ENCODE measurements at regions not wholly inside any gene's neighbourhood (a gene's known extent, or its start where the extent isn't known, plus 50 kb on each side); places are given as distances from the start of the nearest gene placed in this dataset.

GRCh38 chr9:90309809-90310520, 332.7 kb downstream of the DIRAS2 start:
- TF ChIP-seq ZNF274 (IDR thresholded peaks at IDR 0.05; ENCODE audit: low read depth, low read length) = no peak
- no peak for TF ChIP-seq YY1 (IDR thresholded peaks at IDR 0.05; ENCODE audit: insufficient read depth, insufficient read length)
- no peak for TF ChIP-seq SUZ12 (IDR thresholded peaks at IDR 0.05; ENCODE audit: extremely low read depth, insufficient read depth, insufficient read length)
